ENCODE measurements at regions not wholly inside any gene's neighbourhood (a gene's known extent, or its start where the extent isn't known, plus 50 kb on each side); places are given as distances from the start of the nearest gene placed in this dataset.

DNA sequence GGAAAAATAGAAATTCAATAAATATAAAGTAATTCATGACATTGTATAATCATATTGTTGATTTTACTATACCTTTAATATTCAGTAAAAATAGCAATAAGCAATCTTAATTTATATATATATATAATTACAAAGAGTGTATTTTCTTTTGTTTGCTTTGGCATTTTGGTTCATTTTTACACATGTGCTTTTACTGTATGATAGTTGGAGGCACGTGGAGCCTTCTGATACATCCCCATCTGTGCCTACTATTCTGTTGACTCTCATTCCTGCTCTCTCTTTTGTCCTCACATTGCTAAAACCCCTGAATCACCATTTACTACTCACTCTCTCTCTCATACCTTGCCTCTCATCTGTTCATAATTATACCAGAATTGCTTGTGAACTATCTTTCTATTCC lies 106.4 kb upstream of the NDST4 start:
- TF ChIP-seq, protein P1, sequence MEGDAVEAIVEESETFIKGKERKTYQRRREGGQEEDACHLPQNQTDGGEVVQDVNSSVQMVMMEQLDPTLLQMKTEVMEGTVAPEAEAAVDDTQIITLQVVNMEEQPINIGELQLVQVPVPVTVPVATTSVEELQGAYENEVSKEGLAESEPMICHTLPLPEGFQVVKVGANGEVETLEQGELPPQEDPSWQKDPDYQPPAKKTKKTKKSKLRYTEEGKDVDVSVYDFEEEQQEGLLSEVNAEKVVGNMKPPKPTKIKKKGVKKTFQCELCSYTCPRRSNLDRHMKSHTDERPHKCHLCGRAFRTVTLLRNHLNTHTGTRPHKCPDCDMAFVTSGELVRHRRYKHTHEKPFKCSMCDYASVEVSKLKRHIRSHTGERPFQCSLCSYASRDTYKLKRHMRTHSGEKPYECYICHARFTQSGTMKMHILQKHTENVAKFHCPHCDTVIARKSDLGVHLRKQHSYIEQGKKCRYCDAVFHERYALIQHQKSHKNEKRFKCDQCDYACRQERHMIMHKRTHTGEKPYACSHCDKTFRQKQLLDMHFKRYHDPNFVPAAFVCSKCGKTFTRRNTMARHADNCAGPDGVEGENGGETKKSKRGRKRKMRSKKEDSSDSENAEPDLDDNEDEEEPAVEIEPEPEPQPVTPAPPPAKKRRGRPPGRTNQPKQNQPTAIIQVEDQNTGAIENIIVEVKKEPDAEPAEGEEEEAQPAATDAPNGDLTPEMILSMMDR (IDR thresholded peaks at IDR 0.05), result no peak
- TF ChIP-seq EP300 (IDR thresholded peaks at IDR 0.05; ENCODE audit: low read depth), result no peak
- no peak for TF ChIP-seq POLR2AphosphoS5 (IDR thresholded peaks at IDR 0.05)

Data from transverse colon (tissue), 4 donors.